ENCODE measurements at regions not wholly inside any gene's neighbourhood (a gene's known extent, or its start where the extent isn't known, plus 50 kb on each side); places are given as distances from the start of the nearest gene placed in this dataset.
"Not testable (repeated sequence)": the region's sequence is repeated elsewhere in the genome, so short reads cannot be mapped to it uniquely, and the experiment has no call there.

DNA sequence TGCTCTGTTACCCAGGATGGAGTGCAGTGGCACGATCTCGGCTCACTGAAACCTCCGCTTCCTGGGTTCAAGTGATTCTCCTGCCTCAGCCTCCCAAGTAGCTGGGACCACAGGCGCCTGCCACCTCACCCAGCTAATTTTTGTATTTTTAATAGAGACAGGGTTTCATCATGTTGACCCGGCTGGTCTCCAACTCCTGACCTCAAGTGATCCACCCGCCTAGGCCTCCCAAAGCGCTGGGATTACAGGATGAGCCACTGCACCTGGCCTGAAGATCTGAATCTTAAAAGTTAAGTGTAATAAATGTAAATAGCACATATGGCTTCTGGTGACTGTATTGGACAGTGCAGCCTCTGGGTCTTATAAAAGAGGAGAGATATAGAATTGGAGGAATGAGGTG, 74.2 kb upstream of the NOX3 start:
- DNase-seq (ENCODE audit: low read depth in 2 of 2), result not testable (repeated sequence)

DNA sequence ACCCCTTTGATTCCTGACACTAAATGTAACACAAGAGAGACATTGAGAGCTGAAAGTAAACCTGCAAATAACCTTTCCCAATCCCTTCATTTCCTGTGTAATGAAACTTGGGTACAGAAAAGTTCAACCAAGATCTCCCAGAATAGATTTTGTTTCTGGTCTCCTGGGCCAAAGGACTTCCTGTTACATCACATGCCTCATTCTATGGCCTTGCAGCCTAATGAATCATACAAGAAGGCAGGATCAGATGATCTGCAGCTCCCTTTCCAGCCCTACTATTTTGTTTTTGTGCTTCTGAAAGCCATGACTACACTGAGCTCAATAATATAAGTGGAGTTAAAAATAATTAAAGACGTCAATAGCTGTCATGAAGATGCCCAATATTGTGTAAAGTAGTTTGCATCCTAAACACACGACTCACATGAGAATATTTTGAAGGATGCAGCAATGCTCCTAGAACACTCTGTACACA, 73.4 kb upstream of the NOX3 start:
- no peak for DNase-seq (ENCODE audit: low read depth in 2 of 2)

DNA sequence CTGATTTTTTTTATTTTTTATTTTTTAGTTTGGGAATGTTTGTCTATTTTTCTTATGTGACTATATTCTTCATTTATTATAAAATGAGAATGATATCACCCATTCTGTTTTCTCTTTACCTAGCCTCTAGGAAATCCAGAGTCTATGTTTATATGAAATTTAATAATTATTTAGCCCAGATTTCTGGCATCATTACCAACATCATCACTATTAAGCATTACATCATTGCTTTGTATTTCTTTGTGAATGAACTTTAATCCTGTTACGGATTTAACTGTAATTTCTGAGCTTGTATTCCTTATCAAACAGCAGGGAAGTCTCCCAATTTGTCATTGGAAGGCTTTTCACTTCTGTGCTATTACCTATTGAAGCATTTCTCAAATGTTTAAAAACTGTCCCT, 72.7 kb upstream of the NOX3 start:
- DNase-seq (ENCODE audit: low read depth in 2 of 2), result no peak

DNA sequence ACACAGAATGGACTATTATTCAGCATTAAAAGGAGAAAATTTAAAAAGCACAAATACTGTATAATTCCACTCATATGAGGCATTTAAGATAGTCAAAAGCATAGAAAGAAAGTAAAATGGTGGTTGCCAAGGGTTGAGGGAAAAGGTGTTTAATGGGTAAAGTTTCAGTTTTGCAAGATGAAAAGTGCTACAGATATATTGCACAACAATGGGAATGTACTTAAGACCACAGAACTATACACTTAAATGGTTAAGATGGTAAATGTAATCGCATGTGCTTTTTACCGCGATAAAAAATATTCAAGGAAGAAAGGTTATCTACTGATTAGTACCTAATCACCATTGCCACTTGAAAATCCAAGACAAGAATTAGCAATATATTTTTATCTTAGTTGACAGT, 71.8 kb upstream of the NOX3 start:
- DNase-seq (ENCODE audit: low read depth in 2 of 2), result no peak

DNA sequence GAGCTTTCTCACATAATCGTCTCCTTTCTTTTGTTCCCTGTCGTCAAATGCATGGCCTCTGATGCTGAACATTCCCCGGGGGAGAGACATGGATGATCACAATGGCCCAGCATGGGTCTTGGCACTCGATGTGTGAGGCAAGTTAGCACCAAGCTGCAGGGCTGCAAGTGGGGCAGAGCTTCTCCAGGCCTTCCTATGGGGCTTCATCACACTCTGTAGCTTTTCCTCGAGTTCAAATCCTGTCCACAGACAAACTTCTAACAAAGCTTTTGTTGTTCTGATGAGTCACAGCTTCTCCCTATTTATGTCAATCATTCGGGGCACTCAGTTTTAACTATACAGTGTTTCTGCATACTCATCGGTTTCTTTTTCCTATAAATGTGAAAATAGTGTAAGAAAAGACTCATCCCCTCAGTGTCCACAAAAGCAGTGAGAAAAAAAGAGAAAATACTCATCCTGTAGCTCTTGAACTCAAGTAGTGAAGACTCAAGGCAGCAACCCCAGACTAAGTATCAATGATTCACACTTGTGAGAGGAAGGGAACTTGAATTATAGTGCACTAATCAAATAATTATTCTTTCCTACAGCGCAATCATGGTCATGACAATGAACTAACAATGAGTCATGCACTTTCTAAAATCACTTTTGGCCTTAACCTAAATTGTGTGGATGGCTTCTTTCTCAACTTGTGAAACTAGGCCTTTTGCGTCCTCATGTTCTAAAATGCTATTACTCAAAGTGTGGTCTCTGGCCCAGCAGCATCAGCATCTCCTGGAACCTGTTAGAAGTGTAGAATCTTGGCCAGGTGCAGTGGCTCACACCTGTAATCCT, 68.4 kb upstream of the NOX3 start:
- no peak for DNase-seq (ENCODE audit: low read depth in 2 of 2)

DNA sequence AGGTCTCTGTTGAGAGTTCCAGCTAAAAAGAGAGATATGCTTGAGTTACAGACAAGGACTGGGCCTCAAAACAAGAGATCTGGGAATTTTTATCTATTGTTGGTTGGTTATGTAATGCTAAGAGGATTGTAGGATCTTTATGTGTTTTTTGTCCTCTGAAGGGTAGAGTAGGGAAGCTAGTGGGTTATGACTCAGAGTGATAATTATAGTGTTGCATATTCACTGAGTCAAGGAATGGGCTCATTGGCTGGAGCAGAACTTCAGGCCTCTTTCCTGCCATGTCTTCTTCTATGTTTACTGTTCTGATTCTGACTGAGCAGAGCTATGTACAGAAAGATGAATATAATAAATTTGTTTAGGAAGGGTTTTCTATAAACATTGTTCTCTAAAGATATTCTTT, 66.1 kb upstream of the NOX3 start:
- DNase-seq (ENCODE audit: low read depth in 2 of 2), result no peak

DNA sequence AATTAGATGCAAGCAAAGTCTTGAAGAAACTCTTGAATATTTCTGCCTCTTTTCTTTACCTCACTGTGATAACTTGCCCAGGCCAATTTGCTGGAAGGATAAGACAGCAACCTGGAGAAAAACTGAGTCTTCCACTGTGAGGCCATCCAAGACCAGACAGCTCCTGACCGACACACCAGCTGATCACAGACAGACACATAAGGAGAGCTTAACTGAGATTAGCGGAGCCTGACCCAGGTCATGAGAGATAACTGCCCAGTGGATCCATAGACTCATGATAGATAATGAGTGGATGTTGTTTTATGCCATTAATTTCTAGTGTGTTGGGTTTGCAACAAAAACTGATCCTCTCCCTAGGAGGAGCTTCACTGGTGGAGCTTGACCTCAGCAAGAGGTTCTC, 64.4 kb upstream of the NOX3 start:
- no peak for DNase-seq (ENCODE audit: low read depth in 2 of 2)

DNA sequence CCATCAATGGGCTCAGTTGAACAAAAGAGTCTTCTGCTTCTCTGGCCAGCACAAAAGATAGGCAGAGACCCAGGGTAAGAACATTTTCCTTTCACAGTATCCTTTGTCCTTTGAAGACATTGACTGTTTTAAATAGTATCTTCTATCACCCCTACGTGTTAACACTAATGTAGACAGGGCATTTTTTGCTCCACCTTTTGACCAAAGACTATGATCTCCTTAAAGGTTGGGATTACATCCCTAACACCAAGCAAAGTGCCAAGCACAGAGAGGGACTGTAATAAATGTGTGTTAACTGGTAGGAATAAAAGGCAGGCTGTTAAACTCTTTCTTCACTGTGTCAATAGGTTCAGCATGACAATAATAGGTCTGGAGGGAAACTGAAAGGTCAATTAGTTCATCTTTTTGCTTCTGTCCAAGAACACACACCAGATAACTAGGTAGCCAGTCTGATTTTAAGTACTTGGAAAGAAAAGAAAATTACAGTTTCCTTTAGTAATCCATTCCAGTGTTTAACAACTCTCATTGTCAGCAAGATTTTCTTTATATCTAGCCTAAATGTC, 63.6 kb upstream of the NOX3 start:
- DNase-seq (ENCODE audit: low read depth in 2 of 2), result no peak

DNA sequence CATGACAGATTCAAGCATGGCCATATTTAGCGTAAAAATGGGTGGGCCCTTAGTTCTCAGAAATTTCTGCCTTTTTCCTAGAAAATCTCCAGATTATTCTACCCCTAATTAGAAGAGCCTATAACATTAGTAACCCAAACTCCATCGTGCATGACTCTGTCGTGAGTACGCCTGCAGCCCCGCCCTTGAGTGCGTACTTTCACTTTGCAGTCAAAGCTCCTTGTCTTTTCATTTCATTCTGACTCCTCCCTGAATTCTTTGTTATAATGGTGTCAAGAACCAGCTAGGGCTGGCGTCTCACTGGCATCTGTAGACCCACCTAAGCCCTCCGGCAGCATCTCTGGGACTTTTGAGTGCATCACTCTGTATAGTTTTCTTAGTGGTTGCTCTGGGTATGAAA, 61.7 kb upstream of the NOX3 start:
- DNase-seq (ENCODE audit: low read depth in 2 of 2), result no peak

DNA sequence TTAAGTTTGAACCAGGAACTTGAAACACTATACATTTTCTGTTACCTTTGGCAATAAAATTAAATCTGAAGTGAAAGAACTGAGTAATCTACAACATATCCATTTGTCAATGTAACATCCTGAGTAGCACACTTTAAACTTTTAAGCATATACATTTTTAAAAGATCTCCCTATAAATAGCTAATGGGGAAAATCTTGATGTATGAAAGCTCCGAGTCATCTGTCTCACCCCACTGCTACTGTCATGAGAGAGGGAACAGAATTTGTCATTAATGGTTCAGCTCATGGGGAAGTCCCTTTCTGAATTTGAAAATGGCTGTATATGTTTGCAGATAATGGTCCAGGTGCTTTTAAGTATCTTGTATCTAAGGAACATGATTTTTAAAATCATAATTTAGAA, 55.2 kb upstream of the NOX3 start:
- no peak for DNase-seq (ENCODE audit: low read depth in 2 of 2)

DNA sequence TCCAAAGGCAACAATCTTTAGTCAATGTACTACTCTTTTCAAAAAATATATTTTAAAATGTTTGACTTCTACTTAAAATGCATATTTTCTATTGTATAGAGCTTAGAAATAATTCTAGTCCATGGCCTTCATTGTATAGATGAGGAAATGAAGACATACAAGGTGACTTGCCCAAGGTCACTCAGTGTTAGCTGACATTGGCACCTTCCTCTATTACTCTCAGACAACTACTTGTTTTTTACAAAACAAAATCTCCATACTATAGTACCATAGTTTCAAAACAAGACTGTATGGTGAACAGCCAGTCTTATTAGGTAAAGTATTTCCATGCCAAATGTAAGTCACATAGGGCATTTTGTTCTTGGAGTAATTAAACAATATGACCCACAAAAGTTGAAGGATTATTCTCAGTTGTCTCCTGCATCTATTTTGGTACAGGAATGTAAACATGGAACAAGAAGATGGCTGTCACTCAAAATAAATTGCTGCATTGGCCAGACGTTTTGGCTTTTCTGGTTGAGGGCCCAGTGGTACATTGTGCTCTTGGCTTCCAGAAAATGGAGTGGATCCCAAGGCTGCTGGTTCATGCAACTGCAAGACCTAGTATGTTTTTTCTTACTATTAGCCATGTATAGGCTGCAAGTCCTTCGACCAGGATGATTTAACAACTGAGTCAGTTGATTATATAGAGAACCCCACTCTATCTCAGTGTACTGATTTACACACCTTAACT, 54.3 kb upstream of the NOX3 start:
- DNase-seq (ENCODE audit: low read depth in 2 of 2), result no peak

DNA sequence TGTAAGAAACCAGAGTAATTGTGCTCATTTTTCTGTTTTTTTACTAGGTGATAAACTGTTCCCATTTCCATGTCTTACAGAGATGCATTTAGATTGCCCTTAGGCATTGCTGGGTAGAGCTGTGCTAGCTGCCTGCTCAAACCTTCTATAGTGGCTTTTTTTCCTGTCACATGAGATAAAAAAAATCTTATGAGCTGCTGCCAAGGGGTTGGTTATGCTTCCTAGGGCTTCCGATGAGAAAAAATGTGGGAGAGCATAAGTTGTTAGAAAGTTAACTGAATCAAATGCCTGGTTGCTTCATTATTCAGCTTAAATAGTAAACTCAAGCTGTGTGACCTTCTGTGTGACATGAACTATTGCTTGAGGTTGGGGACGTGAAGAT, 50.0 kb upstream of the NOX3 start:
- DNase-seq (ENCODE audit: low read depth in 2 of 2), result no peak
